IMR-90 (cell line): ENCODE measurements at regions not wholly inside any gene's neighbourhood (a gene's known extent, or its start where the extent isn't known, plus 50 kb on each side); places are given as distances from the start of the nearest gene placed in this dataset.

Source experiments
- ATAC-seq: fragments of 200-7000 bp; cut with Tn5 transposase; 2 replicates; pipeline ENCODE4 v1.9.1; 2020; ENCODE audit warnings: low read depth, mild to moderate bottlenecking, moderate library complexity
- BruUV-seq: library from RNA; stranded (reverse); fragments of 400-500 nt; replicated peaks from 2 replicates; lab custom pipeline; 2021; lab: Mats Ljungman, UMichigan
- CTCF ChIA-PET: fragments of 300-600 bp; formaldehyde crosslinking; extraction: SDS; loops from one replicate; lab custom pipeline; 2021; ENCODE audit warnings: antibody characterized with exemption; lab: Yijun Ruan, JAX
- POLR2A ChIA-PET: fragments of 300-600 bp; sonication (Branson Sonifier 250); formaldehyde crosslinking; loops from one replicate; lab custom pipeline; 2022; ENCODE audit warnings: antibody characterized with exemption; ENCODE audit not compliant: unreplicated experiment; lab: Charles Lee
- DNase-seq: peaks from one replicate; pipeline ENCODE4 v3.0.0; 2013
- H2AFZ ChIP-seq: replicated peaks from 2 replicates; pipeline ENCODE3; 2013; ENCODE audit warnings: low read length, mild to moderate bottlenecking; ENCODE audit not compliant: poor library complexity
- H2AK5ac ChIP-seq: 2 replicates; pipeline ENCODE4 v1.6.1; 2013; ENCODE audit warnings: low read depth, low read length, inconsistent platforms
- H2AK9ac ChIP-seq: replicated peaks from 2 replicates; pipeline ENCODE3; 2013; ENCODE audit warnings: mild to moderate bottlenecking, low read depth, low read length, moderate library complexity; ENCODE audit not compliant: poor library complexity
- H2BK120ac ChIP-seq: 2 replicates; pipeline ENCODE4 v1.6.1; 2013; ENCODE audit warnings: low read depth, low read length, inconsistent platforms
- H2BK15ac ChIP-seq: 3 replicates; pipeline ENCODE4 v1.6.1; 2013; ENCODE audit warnings: low read depth, low read length, inconsistent platforms
- H2BK20ac ChIP-seq: 2 replicates; pipeline ENCODE4 v1.6.1; 2013; ENCODE audit warnings: low read depth, mild to moderate bottlenecking, inconsistent platforms, low read length, moderate library complexity
- H2BK5ac ChIP-seq: 2 replicates; pipeline ENCODE4 v1.6.1; 2013; ENCODE audit warnings: mild to moderate bottlenecking, low read depth, low read length, inconsistent platforms; ENCODE audit not compliant: poor library complexity, severe bottlenecking
- H3K14ac ChIP-seq: replicated peaks from 2 replicates; pipeline ENCODE4 v1.6.1; 2013; ENCODE audit warnings: low read depth, low read length, inconsistent platforms
- H3K18ac ChIP-seq: 2 replicates; pipeline ENCODE4 v1.6.1; 2013; ENCODE audit warnings: low read depth, low read length, control low read depth
- H3K23ac ChIP-seq: 2 replicates; pipeline ENCODE4 v1.6.1; 2013; ENCODE audit warnings: low read depth, low read length, inconsistent platforms
- H3K27ac ChIP-seq: 2 replicates; pipeline ENCODE4 v1.5.1; 2013; ENCODE audit warnings: mild to moderate bottlenecking, control low read depth, low read length; ENCODE audit not compliant: insufficient read depth
- H3K27me3 ChIP-seq: 2 replicates; pipeline ENCODE4 v1.6.1; 2013; ENCODE audit warnings: low read length; ENCODE audit not compliant: control insufficient read depth, insufficient read depth
- H3K36me3 ChIP-seq: 2 replicates; pipeline ENCODE4 v1.6.1; 2013; ENCODE audit warnings: low read length, mixed read lengths; ENCODE audit not compliant: control insufficient read depth, insufficient read depth
- H3K4ac ChIP-seq: 2 replicates; pipeline ENCODE4 v1.6.1; 2013; ENCODE audit warnings: low read depth, low read length, inconsistent platforms
- H3K4me1 ChIP-seq: 2 replicates; pipeline ENCODE4 v1.6.1; 2013; ENCODE audit warnings: low read length, mixed read lengths; ENCODE audit not compliant: control insufficient read depth, insufficient read depth
- H3K4me2 ChIP-seq: 2 replicates; pipeline ENCODE4 v1.6.1; 2013; ENCODE audit warnings: low read depth, mild to moderate bottlenecking, control low read depth, low read length, moderate library complexity
- H3K4me3 ChIP-seq: 2 replicates; pipeline ENCODE4 v1.5.1; 2013; ENCODE audit warnings: low read depth, mild to moderate bottlenecking, control low read depth, low read length, moderate library complexity; ENCODE audit not compliant: insufficient read depth
- H3K56ac ChIP-seq: 2 replicates; pipeline ENCODE4 v1.6.1; 2013; ENCODE audit warnings: low read length, inconsistent platforms; ENCODE audit not compliant: insufficient read depth; ENCODE audit errors: extremely low read depth
- H3K79me1 ChIP-seq, 2 experiments: 2 replicates each; pipeline ENCODE4 v1.6.1; 2013; ENCODE audit warnings: low read length in 2 of 2, inconsistent platforms in 1 of 2, low read depth in 1 of 2
- H3K9ac ChIP-seq: 2 replicates; pipeline ENCODE4 v1.6.1; 2013; ENCODE audit warnings: low read depth, low read length, control low read depth
- H3K9me1 ChIP-seq: 2 replicates; pipeline ENCODE4 v1.6.1; 2013; ENCODE audit warnings: low read length, inconsistent platforms; ENCODE audit not compliant: insufficient read depth
- H3K9me3 ChIP-seq: 2 replicates; pipeline ENCODE4 v1.6.1; 2013; ENCODE audit warnings: low read length; ENCODE audit not compliant: control insufficient read depth, insufficient read depth
- H4K20me1 ChIP-seq: 2 replicates; pipeline ENCODE4 v1.6.1; 2013; ENCODE audit warnings: low read length, inconsistent platforms; ENCODE audit not compliant: insufficient read depth
- H4K5ac ChIP-seq: 2 replicates; pipeline ENCODE4 v1.6.1; 2013; ENCODE audit warnings: mild to moderate bottlenecking, low read depth, low read length, control low read depth
- H4K8ac ChIP-seq, 2 experiments: 2 replicates each; pipeline ENCODE4 v1.6.1; 2013; ENCODE audit warnings: low read depth in 2 of 2, low read length in 2 of 2, control low read depth in 1 of 2, inconsistent platforms in 1 of 2
- H4K91ac ChIP-seq: 2 replicates; pipeline ENCODE4 v1.6.1; 2013; ENCODE audit warnings: low read depth, low read length, inconsistent platforms; ENCODE audit not compliant: insufficient read depth
- MAFK ChIP-seq: IDR thresholded peaks from 2 replicates; pipeline ENCODE4 v1.6.1; 2012; ENCODE audit warnings: low read depth, low read length, improper control_type of control experiment
- NFE2L2 ChIP-seq: fragments of 150-350 bp; IDR thresholded peaks from 2 replicates; pipeline ENCODE4 v1.6.1; 2016; ENCODE audit warnings: low read depth, mild to moderate bottlenecking, low read length
- POLR2A ChIP-seq: IDR thresholded peaks from 2 replicates; pipeline ENCODE4 v1.6.1; 2012; ENCODE audit warnings: mild to moderate bottlenecking, low read depth, low read length
- RAD21 ChIP-seq: IDR thresholded peaks from 2 replicates; pipeline ENCODE4 v1.6.1; 2012; ENCODE audit warnings: low read length, improper control_type of control experiment
- SMC3 ChIP-seq: fragments of 150-350 bp; IDR thresholded peaks from 2 replicates; pipeline ENCODE4 v1.6.1; 2016; ENCODE audit warnings: low read depth, mild to moderate bottlenecking, antibody characterized with exemption, low read length, moderate library complexity
- dilution Hi-C: fragments of 300-500 bp; cut with HindIII; formaldehyde crosslinking; loops from one replicate; pipeline ENCODE4 v1.14.3; 2018; ENCODE audit warnings: low sequenced_read_pairs; ENCODE audit not compliant: unreplicated experiment
- in situ Hi-C: fragments of 300-500 bp; cut with MboI; formaldehyde crosslinking; loops from 3 replicates; pipeline ENCODE4 v1.14.3; 2019; ENCODE audit warnings: low sequenced_read_pairs, inconsistent platforms, mixed read lengths
- intact Hi-C: fragments of 100-400 bp; cut with micrococcal nuclease; formaldehyde crosslinking; loops from 2 replicates; pipeline ENCODE4 v1.10.0; 2022
- TF ChIP-seq, protein P1 (sequence below): fragments of 150-350 bp; IDR thresholded peaks from 2 replicates; pipeline ENCODE4 v1.6.1; 2017; ENCODE audit warnings: mild to moderate bottlenecking, antibody characterized with exemption, low read length, low read depth
- TF ChIP-seq, protein P2 (sequence below): fragments of 150-350 bp; IDR thresholded peaks from 2 replicates; pipeline ENCODE4 v1.6.1; 2016; ENCODE audit warnings: low read depth, mild to moderate bottlenecking, low read length, moderate library complexity, borderline replicate concordance

DNA sequence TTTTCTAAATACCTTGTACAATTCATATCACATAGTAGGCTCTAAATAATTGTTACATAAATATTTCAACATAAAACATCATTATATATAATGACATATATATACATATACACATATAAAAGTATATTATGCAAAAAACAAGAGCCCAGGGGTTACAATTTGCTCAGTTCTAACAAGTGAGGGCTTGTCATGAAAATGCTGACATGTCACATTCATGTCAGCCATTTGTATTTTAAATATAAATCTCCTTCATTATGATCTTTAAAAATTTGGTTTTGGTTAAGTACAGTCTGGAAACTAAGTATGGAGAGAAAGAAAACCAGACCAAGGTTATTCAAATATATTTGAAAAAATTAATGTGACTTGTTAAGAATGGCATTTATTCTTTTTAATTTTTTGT is 2745.4 kb downstream of the PCDH7 start:
- H3K27me3 ChIP-seq: no peaks in the 10 kb centered on the region
- no peaks in the 10 kb centered on the region for H3K4me1 ChIP-seq
- BruUV-seq: no TSS peak
- H4K5ac ChIP-seq: no peak overlapping the region
- no peak overlapping the region for H3K4ac ChIP-seq
- H3K4me3 ChIP-seq: no peak overlapping the region
- H3K27ac ChIP-seq: no peak overlapping the region
- CTCF ChIA-PET: no interaction called here
- H4K91ac ChIP-seq: no peak overlapping the region
- H3K23ac ChIP-seq: no peak overlapping the region
- H3K4me2 ChIP-seq: no peak overlapping the region
- no peak overlapping the region for H2BK20ac ChIP-seq
- H3K14ac ChIP-seq: no peak overlapping the region
- ATAC-seq: no peak
- POLR2A ChIA-PET: no interaction called here
- no peak overlapping the region for H2AK9ac ChIP-seq
- DNase-seq: no peak
- H3K56ac ChIP-seq: no peak overlapping the region
- intact Hi-C loops: no loop called here
- H2BK5ac ChIP-seq: no peak overlapping the region
- TF ChIP-seq POLR2A (no peak), SMC3 (no peak), NFE2L2 (no peak), RAD21 (no peak), MAFK (peak; percentile 85)
- TF ChIP-seq, protein P1, sequence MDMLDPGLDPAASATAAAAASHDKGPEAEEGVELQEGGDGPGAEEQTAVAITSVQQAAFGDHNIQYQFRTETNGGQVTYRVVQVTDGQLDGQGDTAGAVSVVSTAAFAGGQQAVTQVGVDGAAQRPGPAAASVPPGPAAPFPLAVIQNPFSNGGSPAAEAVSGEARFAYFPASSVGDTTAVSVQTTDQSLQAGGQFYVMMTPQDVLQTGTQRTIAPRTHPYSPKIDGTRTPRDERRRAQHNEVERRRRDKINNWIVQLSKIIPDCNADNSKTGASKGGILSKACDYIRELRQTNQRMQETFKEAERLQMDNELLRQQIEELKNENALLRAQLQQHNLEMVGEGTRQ: no peak
- TF ChIP-seq, protein P2, sequence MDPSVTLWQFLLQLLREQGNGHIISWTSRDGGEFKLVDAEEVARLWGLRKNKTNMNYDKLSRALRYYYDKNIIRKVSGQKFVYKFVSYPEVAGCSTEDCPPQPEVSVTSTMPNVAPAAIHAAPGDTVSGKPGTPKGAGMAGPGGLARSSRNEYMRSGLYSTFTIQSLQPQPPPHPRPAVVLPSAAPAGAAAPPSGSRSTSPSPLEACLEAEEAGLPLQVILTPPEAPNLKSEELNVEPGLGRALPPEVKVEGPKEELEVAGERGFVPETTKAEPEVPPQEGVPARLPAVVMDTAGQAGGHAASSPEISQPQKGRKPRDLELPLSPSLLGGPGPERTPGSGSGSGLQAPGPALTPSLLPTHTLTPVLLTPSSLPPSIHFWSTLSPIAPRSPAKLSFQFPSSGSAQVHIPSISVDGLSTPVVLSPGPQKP: no peak
- H2BK15ac ChIP-seq: no peak overlapping the region
- no peak overlapping the region for H2AK5ac ChIP-seq
- dilution Hi-C loops: no loop called here
- no peaks in the 10 kb centered on the region; the same call in 1 of the 2 replicates for H3K9me3 ChIP-seq
- no peaks in the 10 kb centered on the region for H3K36me3 ChIP-seq
- no peaks in the 10 kb centered on the region for H3K9me1 ChIP-seq
- no peak overlapping the region for H3K9ac ChIP-seq
- no peak overlapping the region for H2BK120ac ChIP-seq
- H4K20me1 ChIP-seq: no peaks in the 10 kb centered on the region
- no peak overlapping the region for H3K18ac ChIP-seq
- no peak overlapping the region for H2AFZ ChIP-seq
- in situ Hi-C loops: no loop called here
- H3K79me1 ChIP-seq: no peaks in the 10 kb centered on the region
- H4K8ac ChIP-seq: no peak overlapping the region
